IMR-90 (cell line): ENCODE measurements at regions not wholly inside any gene's neighbourhood (a gene's known extent, or its start where the extent isn't known, plus 50 kb on each side); places are given as distances from the start of the nearest gene placed in this dataset.

Source experiments
- ATAC-seq: fragments of 200-7000 bp; cut with Tn5 transposase; 2 replicates; pipeline ENCODE4 v1.9.1; 2020; ENCODE audit warnings: low read depth, mild to moderate bottlenecking, moderate library complexity
- BruUV-seq: library from RNA; stranded (reverse); fragments of 400-500 nt; replicated peaks from 2 replicates; lab custom pipeline; 2021; lab: Mats Ljungman, UMichigan
- CTCF ChIA-PET: fragments of 300-600 bp; formaldehyde crosslinking; extraction: SDS; loops from one replicate; lab custom pipeline; 2021; ENCODE audit warnings: antibody characterized with exemption; lab: Yijun Ruan, JAX
- POLR2A ChIA-PET: fragments of 300-600 bp; sonication (Branson Sonifier 250); formaldehyde crosslinking; loops from one replicate; lab custom pipeline; 2022; ENCODE audit warnings: antibody characterized with exemption; ENCODE audit not compliant: unreplicated experiment; lab: Charles Lee
- DNase-seq: peaks from one replicate; pipeline ENCODE4 v3.0.0; 2013
- H2AFZ ChIP-seq: replicated peaks from 2 replicates; pipeline ENCODE3; 2013; ENCODE audit warnings: low read length, mild to moderate bottlenecking; ENCODE audit not compliant: poor library complexity
- H2AK5ac ChIP-seq: 2 replicates; pipeline ENCODE4 v1.6.1; 2013; ENCODE audit warnings: low read depth, low read length, inconsistent platforms
- H2AK9ac ChIP-seq: replicated peaks from 2 replicates; pipeline ENCODE3; 2013; ENCODE audit warnings: mild to moderate bottlenecking, low read depth, low read length, moderate library complexity; ENCODE audit not compliant: poor library complexity
- H2BK120ac ChIP-seq: 2 replicates; pipeline ENCODE4 v1.6.1; 2013; ENCODE audit warnings: low read depth, low read length, inconsistent platforms
- H2BK15ac ChIP-seq: 3 replicates; pipeline ENCODE4 v1.6.1; 2013; ENCODE audit warnings: low read depth, low read length, inconsistent platforms
- H2BK20ac ChIP-seq: 2 replicates; pipeline ENCODE4 v1.6.1; 2013; ENCODE audit warnings: low read depth, mild to moderate bottlenecking, inconsistent platforms, low read length, moderate library complexity
- H2BK5ac ChIP-seq: 2 replicates; pipeline ENCODE4 v1.6.1; 2013; ENCODE audit warnings: mild to moderate bottlenecking, low read depth, low read length, inconsistent platforms; ENCODE audit not compliant: poor library complexity, severe bottlenecking
- H3K14ac ChIP-seq: replicated peaks from 2 replicates; pipeline ENCODE4 v1.6.1; 2013; ENCODE audit warnings: low read depth, low read length, inconsistent platforms
- H3K18ac ChIP-seq: 2 replicates; pipeline ENCODE4 v1.6.1; 2013; ENCODE audit warnings: low read depth, low read length, control low read depth
- H3K23ac ChIP-seq: 2 replicates; pipeline ENCODE4 v1.6.1; 2013; ENCODE audit warnings: low read depth, low read length, inconsistent platforms
- H3K27ac ChIP-seq: 2 replicates; pipeline ENCODE4 v1.5.1; 2013; ENCODE audit warnings: mild to moderate bottlenecking, control low read depth, low read length; ENCODE audit not compliant: insufficient read depth
- H3K27me3 ChIP-seq: 2 replicates; pipeline ENCODE4 v1.6.1; 2013; ENCODE audit warnings: low read length; ENCODE audit not compliant: control insufficient read depth, insufficient read depth
- H3K36me3 ChIP-seq: 2 replicates; pipeline ENCODE4 v1.6.1; 2013; ENCODE audit warnings: low read length, mixed read lengths; ENCODE audit not compliant: control insufficient read depth, insufficient read depth
- H3K4ac ChIP-seq: 2 replicates; pipeline ENCODE4 v1.6.1; 2013; ENCODE audit warnings: low read depth, low read length, inconsistent platforms
- H3K4me1 ChIP-seq: 2 replicates; pipeline ENCODE4 v1.6.1; 2013; ENCODE audit warnings: low read length, mixed read lengths; ENCODE audit not compliant: control insufficient read depth, insufficient read depth
- H3K4me2 ChIP-seq: 2 replicates; pipeline ENCODE4 v1.6.1; 2013; ENCODE audit warnings: low read depth, mild to moderate bottlenecking, control low read depth, low read length, moderate library complexity
- H3K4me3 ChIP-seq: 2 replicates; pipeline ENCODE4 v1.5.1; 2013; ENCODE audit warnings: low read depth, mild to moderate bottlenecking, control low read depth, low read length, moderate library complexity; ENCODE audit not compliant: insufficient read depth
- H3K56ac ChIP-seq: 2 replicates; pipeline ENCODE4 v1.6.1; 2013; ENCODE audit warnings: low read length, inconsistent platforms; ENCODE audit not compliant: insufficient read depth; ENCODE audit errors: extremely low read depth
- H3K79me1 ChIP-seq, 2 experiments: 2 replicates each; pipeline ENCODE4 v1.6.1; 2013; ENCODE audit warnings: low read length in 2 of 2, inconsistent platforms in 1 of 2, low read depth in 1 of 2
- H3K9ac ChIP-seq: 2 replicates; pipeline ENCODE4 v1.6.1; 2013; ENCODE audit warnings: low read depth, low read length, control low read depth
- H3K9me1 ChIP-seq: 2 replicates; pipeline ENCODE4 v1.6.1; 2013; ENCODE audit warnings: low read length, inconsistent platforms; ENCODE audit not compliant: insufficient read depth
- H3K9me3 ChIP-seq: 2 replicates; pipeline ENCODE4 v1.6.1; 2013; ENCODE audit warnings: low read length; ENCODE audit not compliant: control insufficient read depth, insufficient read depth
- H4K20me1 ChIP-seq: 2 replicates; pipeline ENCODE4 v1.6.1; 2013; ENCODE audit warnings: low read length, inconsistent platforms; ENCODE audit not compliant: insufficient read depth
- H4K5ac ChIP-seq: 2 replicates; pipeline ENCODE4 v1.6.1; 2013; ENCODE audit warnings: mild to moderate bottlenecking, low read depth, low read length, control low read depth
- H4K8ac ChIP-seq, 2 experiments: 2 replicates each; pipeline ENCODE4 v1.6.1; 2013; ENCODE audit warnings: low read depth in 2 of 2, low read length in 2 of 2, control low read depth in 1 of 2, inconsistent platforms in 1 of 2
- H4K91ac ChIP-seq: 2 replicates; pipeline ENCODE4 v1.6.1; 2013; ENCODE audit warnings: low read depth, low read length, inconsistent platforms; ENCODE audit not compliant: insufficient read depth
- BHLHE40 ChIP-seq: fragments of 150-350 bp; IDR thresholded peaks from 2 replicates; pipeline ENCODE4 v1.6.1; 2016; ENCODE audit warnings: mild to moderate bottlenecking, low read depth, low read length
- FOS ChIP-seq: fragments of 150-350 bp; IDR thresholded peaks from 2 replicates; pipeline ENCODE4 v1.6.1; 2016; ENCODE audit warnings: low read depth, low read length
- MAFK ChIP-seq: IDR thresholded peaks from 2 replicates; pipeline ENCODE4 v1.6.1; 2012; ENCODE audit warnings: low read depth, low read length, improper control_type of control experiment
- RFX5 ChIP-seq: IDR thresholded peaks from 2 replicates; pipeline ENCODE4 v1.8.0; 2012; ENCODE audit warnings: low read depth, mild to moderate bottlenecking, low read length, moderate library complexity
- SMC3 ChIP-seq: fragments of 150-350 bp; IDR thresholded peaks from 2 replicates; pipeline ENCODE4 v1.6.1; 2016; ENCODE audit warnings: low read depth, mild to moderate bottlenecking, antibody characterized with exemption, low read length, moderate library complexity
- WGBS, 2 experiments: methylation state at CpG; one replicate each; pipeline versions ENCODE4 v1.1.5 to v1.1.7; 2013; ENCODE audit warnings: missing lambda C conversion rate in 2 of 2; ENCODE audit not compliant: insufficient read length in 1 of 2; ENCODE audit errors: extremely low coverage in 2 of 2; 5-methylcytosine and 5-hydroxymethylcytosine counted together
- dilution Hi-C: fragments of 300-500 bp; cut with HindIII; formaldehyde crosslinking; loops from one replicate; pipeline ENCODE4 v1.14.3; 2018; ENCODE audit warnings: low sequenced_read_pairs; ENCODE audit not compliant: unreplicated experiment
- in situ Hi-C: fragments of 300-500 bp; cut with MboI; formaldehyde crosslinking; loops from 3 replicates; pipeline ENCODE4 v1.14.3; 2019; ENCODE audit warnings: low sequenced_read_pairs, inconsistent platforms, mixed read lengths
- intact Hi-C: fragments of 100-400 bp; cut with micrococcal nuclease; formaldehyde crosslinking; loops from 2 replicates; pipeline ENCODE4 v1.10.0; 2022

DNA sequence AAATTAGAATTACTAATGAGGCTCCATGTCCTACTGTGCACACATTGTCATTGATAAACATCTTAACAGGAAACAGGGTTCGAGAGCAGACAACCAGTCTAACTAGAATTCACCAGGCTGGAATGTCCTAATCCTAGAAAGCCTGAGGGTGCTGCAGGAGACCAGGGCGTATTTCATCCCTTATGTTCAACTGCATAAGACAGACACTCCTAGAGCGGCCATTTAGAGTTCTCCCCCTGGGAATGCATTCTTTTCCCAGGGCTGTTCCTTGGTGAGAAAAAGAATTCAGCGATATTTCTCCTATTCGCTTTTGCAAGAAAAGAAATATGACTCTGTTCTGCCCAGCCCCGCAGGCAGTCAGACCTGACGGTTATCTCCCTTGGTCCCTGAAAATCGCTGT, 486.0 kb downstream of the REEP3 start:
- no peak overlapping the region for H4K91ac ChIP-seq
- no TSS peak for BruUV-seq
- H2AK9ac ChIP-seq, result no peak overlapping the region
- no peak for DNase-seq
- 0 out of 2 replicates have a peak, but pooled peaks cover 2% of the 10 kb centered on the region for H3K9me3 ChIP-seq
- no peaks in the 10 kb centered on the region for H3K9me1 ChIP-seq
- H3K4me2 ChIP-seq, result no peak overlapping the region
- in situ Hi-C loops (no loop called here), dilution Hi-C loops (no loop called here), intact Hi-C loops (no loop called here)
- no peak overlapping the region for H3K9ac ChIP-seq
- no peak overlapping the region for H3K18ac ChIP-seq
- H2AK5ac ChIP-seq, result no peak overlapping the region
- no peak overlapping the region for H3K4ac ChIP-seq
- H2BK20ac ChIP-seq, result no peak overlapping the region
- H3K4me1 ChIP-seq, result no peaks in the 10 kb centered on the region
- ATAC-seq, result no peak
- no peaks in the 10 kb centered on the region for H3K27me3 ChIP-seq
- H4K20me1 ChIP-seq, result no peaks in the 10 kb centered on the region
- H4K5ac ChIP-seq, result no peak overlapping the region
- no peak overlapping the region for H4K8ac ChIP-seq
- no peaks in the 10 kb centered on the region for H3K36me3 ChIP-seq
- no peak overlapping the region for H3K27ac ChIP-seq
- H3K79me1 ChIP-seq, result no peaks in the 10 kb centered on the region
- CTCF ChIA-PET, result no interaction called here
- H3K23ac ChIP-seq, result no peak overlapping the region
- no peak overlapping the region for H2AFZ ChIP-seq
- H2BK15ac ChIP-seq, result no peak overlapping the region
- H3K56ac ChIP-seq, result no peak overlapping the region
- H3K14ac ChIP-seq, result no peak overlapping the region
- no peak overlapping the region for H2BK120ac ChIP-seq
- TF ChIP-seq SMC3 (no peak), BHLHE40 (no peak), RFX5 (no peak), FOS (no peak), MAFK (no peak)
- H2BK5ac ChIP-seq, result no peak overlapping the region
- POLR2A ChIA-PET, result no interaction called here
- 100% methylated on average over 1 of the region's 8 CpGs; no CpG with 5 or more reads in 1 of the 2 experiments for WGBS, 2 experiments
- H3K4me3 ChIP-seq, result no peak overlapping the region
